OCI-M1 (cell line): ENCODE measurements at regions not wholly inside any gene's neighbourhood (a gene's known extent, or its start where the extent isn't known, plus 50 kb on each side); places are given as distances from the start of the nearest gene placed in this dataset.
"Not testable (repeated sequence)": the region's sequence is repeated elsewhere in the genome, so short reads cannot be mapped to it uniquely, and the experiment has no call there.

Source experiments
- DNase-seq: peaks from one replicate; lab custom pipeline; 2025; lab: John Stamatoyannopoulos, UW

DNA sequence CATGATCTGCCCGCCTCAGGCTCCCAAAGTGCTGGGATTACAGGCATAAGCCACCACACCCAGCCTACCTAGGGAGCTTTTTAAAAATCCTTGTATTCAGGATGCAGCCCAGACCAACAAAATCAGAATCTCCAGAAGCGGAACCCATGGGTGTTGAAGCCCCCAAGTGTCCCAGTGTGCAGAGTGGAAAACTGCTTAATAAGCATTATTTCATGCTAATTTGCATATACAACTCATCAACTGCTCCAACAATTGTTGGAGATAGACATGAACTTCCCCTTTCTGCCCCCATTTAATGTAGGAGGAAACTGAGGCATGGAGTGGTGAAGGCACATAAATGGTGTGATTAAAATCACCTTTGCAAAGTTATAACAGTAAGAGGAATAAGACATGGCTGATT lies 84.3 kb upstream of the C16orf82 start:
- no peak for DNase-seq

GRCh38 chr16:26983426-26983825 lies 83.3 kb upstream of the C16orf82 start:
- DNase-seq = no peak

DNA sequence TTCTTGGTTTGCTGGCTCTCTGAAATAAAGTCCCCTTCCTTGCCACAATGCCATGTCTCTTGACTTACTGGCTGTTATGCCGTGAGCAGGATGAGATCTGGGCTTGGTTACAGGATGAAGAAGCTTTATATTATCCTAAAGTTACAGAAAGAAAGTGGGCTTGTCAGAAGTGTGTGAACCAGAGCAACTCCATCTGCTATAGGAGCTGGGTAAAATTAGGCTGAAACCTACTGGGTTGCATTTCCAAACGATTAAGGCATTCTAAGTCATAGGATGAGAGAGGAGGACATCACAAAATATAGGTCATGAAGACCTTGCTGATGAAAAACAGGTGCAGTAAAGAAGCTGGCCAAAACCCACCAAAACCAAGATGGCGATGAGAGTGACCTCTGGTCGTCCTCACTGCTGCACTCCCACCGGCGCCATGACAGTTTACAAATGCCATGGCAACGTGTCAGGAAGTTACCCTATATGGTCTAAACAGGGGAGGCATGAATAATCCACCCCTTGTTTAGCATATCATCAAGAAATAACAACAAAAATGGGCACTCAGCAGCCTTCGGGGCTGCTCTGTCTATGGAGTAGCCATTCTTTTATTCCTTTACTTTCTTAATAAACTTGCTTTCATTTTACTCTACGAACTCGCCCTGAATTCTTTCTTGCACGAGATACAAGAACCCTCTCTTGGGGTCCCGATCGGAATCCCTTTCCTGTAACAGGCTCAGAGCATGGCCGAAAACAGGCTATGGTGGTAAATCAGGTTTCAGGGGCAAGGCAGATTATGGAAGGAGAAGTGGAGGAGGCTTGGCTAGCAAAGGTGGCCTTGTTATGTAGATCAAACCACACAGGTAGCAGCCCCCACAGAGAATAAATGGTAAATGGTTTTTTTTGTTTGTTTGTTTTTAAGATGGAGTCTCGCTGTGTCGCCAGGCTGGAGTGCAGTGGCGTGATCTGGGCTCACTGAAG lies 81.3 kb upstream of the C16orf82 start:
- DNase-seq = no peak

- DNase-seq = no peak
Measured at GRCh38 chr16:26987597-26988010, 79.1 kb upstream of the C16orf82 start.

DNA sequence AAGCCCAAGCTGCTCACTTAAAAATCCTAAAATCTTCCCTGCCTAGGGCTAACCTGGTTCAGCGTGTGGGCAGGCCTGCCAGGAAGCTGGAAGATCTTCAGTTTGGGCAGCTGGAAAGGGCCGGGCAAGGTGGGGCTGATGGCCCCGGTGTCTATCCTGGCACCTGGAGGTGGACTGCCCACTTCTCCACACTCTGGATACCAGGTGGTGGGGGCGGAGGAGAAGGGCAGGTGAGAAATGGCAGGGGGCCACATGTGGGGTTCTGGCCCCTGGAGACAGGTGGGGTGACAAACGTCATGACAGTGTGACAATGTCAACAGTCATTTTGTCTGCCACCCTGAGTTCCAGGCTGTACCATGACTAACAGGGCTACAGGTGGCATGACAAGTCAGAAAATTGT lies 78.5 kb upstream of the C16orf82 start:
- no peak for DNase-seq

DNA sequence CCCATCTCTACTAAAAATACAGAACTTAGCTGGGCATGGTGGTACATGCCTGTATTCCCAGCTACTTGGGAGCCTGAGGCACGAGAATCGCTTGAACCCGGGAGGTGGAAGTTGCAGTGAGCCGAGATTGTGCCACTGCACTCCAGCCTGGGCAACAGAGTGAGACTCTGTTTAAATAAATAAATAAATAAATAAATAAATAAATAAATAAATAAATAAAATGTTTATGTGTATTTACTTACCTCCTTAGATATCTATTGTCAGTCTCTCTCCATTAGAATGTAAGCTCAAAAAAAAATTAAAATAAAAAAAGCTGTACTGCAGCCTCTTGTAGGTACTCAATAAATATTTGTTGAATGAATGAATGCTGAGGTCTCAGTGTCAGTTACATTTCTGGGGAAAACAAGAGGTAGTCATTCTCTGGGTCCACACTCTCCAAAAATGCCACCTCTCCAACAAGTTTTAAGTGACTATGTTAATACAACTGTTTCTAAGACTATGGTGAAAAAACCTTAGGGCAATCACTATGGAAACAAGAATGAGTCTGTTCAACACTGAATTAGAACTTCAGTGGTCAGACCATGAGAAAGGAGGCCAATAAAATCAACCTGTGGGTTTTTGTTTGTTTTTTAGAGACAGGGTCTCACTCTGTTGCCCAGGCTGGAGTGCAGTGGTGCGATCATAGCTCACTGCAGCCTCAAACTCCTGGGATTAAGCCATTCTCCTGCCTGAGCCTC lies 76.2 kb upstream of the C16orf82 start:
- not testable (repeated sequence) for DNase-seq

DNA sequence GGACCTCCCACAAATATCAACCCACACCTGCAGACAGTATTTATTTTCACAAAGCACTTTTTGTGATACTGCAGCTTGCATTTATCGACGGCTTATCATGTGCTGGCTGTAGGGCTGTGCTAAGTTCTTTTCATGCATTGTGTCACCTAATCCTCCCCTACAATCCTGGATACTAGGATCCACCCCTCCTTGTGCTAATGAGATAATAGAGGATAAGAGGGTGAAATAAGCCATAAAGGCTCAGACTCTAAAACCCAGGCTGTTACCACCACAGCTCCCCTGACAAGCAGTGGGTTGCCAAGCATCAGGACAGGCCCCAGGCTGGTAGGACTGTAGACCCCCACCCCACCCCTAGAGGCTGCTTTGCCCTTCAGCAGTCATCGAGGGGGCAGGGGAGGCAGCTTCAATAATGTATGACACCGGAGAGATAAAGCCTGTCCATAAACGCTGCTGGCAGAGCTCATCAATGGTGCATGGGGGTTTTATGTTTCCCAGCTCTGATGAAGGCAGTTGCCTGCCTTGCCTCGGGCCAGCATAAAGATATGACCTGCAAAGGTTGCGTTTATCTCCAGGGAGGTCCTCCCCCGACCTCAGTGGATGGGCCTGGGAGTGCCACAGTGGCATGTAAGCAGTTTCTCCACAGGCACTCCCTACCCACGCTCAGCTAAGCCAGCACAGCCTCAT lies 73.9 kb upstream of the C16orf82 start:
- no peak for DNase-seq

- no peak for DNase-seq
Measured at GRCh38 chr16:26993511-26993910, 73.2 kb upstream of the C16orf82 start.

DNA sequence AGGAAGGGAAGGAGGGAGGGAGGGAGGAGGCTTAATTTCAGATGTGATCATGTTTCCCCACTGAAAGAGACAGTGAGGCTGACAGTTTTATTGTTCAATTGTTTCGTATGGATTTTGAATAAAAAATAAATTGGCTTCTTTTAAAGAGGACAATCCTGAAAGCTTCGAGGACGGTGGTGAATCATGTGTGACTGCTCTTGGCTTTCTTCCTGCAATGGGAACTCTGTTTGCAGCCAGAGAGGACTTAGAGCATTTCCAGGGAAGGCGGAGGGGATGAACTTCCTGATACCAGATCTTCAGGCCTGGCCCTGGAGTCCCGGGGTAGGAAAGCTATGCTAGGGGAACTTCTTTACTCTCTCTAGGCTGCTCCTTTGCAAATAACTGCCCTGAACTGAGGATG lies 72.8 kb upstream of the C16orf82 start:
- no peak for DNase-seq

DNA sequence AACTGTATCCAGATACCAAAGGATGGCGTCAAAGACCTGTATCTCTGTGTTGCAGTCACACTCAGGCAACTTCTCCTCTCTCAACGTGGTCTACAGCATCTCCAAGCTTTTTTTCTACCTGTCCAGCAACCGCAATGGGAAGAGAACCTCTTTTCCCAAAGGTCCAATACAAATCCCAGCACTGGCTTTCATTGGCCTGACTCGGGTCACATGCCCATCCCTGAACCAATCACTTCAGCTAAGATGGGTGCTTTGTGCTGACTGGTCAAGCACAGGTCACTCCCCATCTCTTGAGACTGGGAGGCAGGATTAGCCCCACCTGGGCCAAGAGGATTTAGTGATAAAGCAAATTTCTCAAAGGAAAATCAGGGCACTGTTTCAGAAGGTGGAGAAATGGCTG lies 71.2 kb upstream of the C16orf82 start:
- no peak for DNase-seq

GRCh38 chr16:27005386-27005785 lies 61.3 kb upstream of the C16orf82 start:
- peak; percentile 13 for DNase-seq
